PC-3 (cell line): ENCODE measurements at regions not wholly inside any gene's neighbourhood (a gene's known extent, or its start where the extent isn't known, plus 50 kb on each side); places are given as distances from the start of the nearest gene placed in this dataset.

Experiments used
- ATAC-seq: fragments of 200-7000 bp; cut with Tn5 transposase; 2 replicates; pipeline ENCODE4 v1.9.1; 2020; ENCODE audit warnings: mild to moderate bottlenecking, moderate library complexity
- BruUV-seq: library from RNA; stranded (reverse); fragments of 400-500 nt; replicated peaks from 2 replicates; lab custom pipeline; 2021; lab: Mats Ljungman, UMichigan
- CTCF ChIA-PET: fragments of 300-600 bp; sonication (Branson Sonifier 250); formaldehyde crosslinking; loops from one replicate; lab custom pipeline; 2022; ENCODE audit warnings: antibody characterized with exemption; lab: Charles Lee
- POLR2A ChIA-PET: fragments of 300-600 bp; sonication (Branson Sonifier 250); formaldehyde crosslinking; loops from one replicate; lab custom pipeline; 2022; ENCODE audit warnings: antibody characterized with exemption; ENCODE audit not compliant: unreplicated experiment; lab: Charles Lee
- DNase-seq: peaks from one replicate; pipeline ENCODE4 v3.0.0-alpha.2; 2015
- H2AFZ ChIP-seq: fragments of 300-600 bp; sonication (generic); 2 replicates; pipeline ENCODE4 v1.6.0; 2016; ENCODE audit warnings: antibody characterized with exemption, low read length
- H3F3A ChIP-seq: fragments of 300-600 bp; sonication (generic); one replicate; pipeline ENCODE4 v1.6.0; 2017; ENCODE audit warnings: antibody characterized with exemption, low read length, control low read depth, mild to moderate bottlenecking; ENCODE audit not compliant: unreplicated experiment
- H3K27ac ChIP-seq: fragments of 300-600 bp; sonication (generic); 2 replicates; pipeline ENCODE4 v1.5.1; 2016; ENCODE audit warnings: mild to moderate bottlenecking, low read length
- H3K27me3 ChIP-seq: fragments of 300-600 bp; sonication (generic); 2 replicates; pipeline ENCODE4 v1.6.1; 2016; ENCODE audit warnings: low read length, mixed read lengths
- H3K36me3 ChIP-seq: fragments of 300-600 bp; sonication (generic); 2 replicates; pipeline ENCODE4 v1.6.1; 2016; ENCODE audit warnings: low read depth, mixed run types, low read length, mixed read lengths
- H3K4me1 ChIP-seq: fragments of 300-600 bp; sonication (generic); 2 replicates; pipeline ENCODE4 v1.5.1; 2016; ENCODE audit warnings: low read length; ENCODE audit not compliant: insufficient read depth
- H3K4me2 ChIP-seq: fragments of 300-600 bp; sonication (generic); 2 replicates; pipeline ENCODE4 v1.6.0; 2016; ENCODE audit warnings: low read length
- H3K4me3 ChIP-seq: fragments of 300-600 bp; sonication (generic); 2 replicates; pipeline ENCODE4 v1.5.1; 2016; ENCODE audit warnings: mild to moderate bottlenecking, low read length, mixed read lengths
- H3K79me2 ChIP-seq: fragments of 300-600 bp; sonication (generic); 2 replicates; pipeline ENCODE4 v1.6.1; 2017; ENCODE audit warnings: low read length, mixed read lengths
- H3K9ac ChIP-seq: fragments of 300-600 bp; sonication (generic); 2 replicates; pipeline ENCODE4 v1.6.0; 2016; ENCODE audit warnings: mild to moderate bottlenecking, low read length
- H3K9me2 ChIP-seq: fragments of 300-600 bp; sonication (generic); replicated peaks from 2 replicates; pipeline ENCODE4 v1.6.1; 2016; ENCODE audit warnings: mixed run types, low read length, mixed read lengths
- H3K9me3 ChIP-seq: fragments of 300-600 bp; sonication (generic); 2 replicates; pipeline ENCODE4 v1.6.1; 2016; ENCODE audit warnings: low read length, mixed read lengths
- H4K20me1 ChIP-seq: fragments of 300-600 bp; sonication (generic); 2 replicates; pipeline ENCODE4 v1.6.1; 2016; ENCODE audit warnings: low read length, mixed read lengths
- CTCF ChIP-seq: fragments of 300-600 bp; sonication (generic); conservative IDR thresholded peaks from 2 replicates; pipeline ENCODE4 v1.5.1; 2017; ENCODE audit warnings: antibody characterized with exemption, low read depth, mild to moderate bottlenecking, low read length
- EZH2 ChIP-seq: fragments of 300-600 bp; sonication (generic); IDR thresholded peaks from one replicate; pipeline ENCODE4 v1.6.1; 2017; ENCODE audit warnings: antibody characterized with exemption, mild to moderate bottlenecking, low read length; ENCODE audit not compliant: unreplicated experiment
- EZH2phosphoT487 ChIP-seq: fragments of 300-600 bp; sonication (generic); IDR thresholded peaks from 2 replicates; pipeline ENCODE4 v1.6.1; 2018; ENCODE audit warnings: mild to moderate bottlenecking, antibody characterized with exemption, low read length, borderline replicate concordance
- intact Hi-C: fragments of 100-400 bp; cut with micrococcal nuclease; formaldehyde crosslinking; loops from 2 replicates; pipeline ENCODE4 v1.9.0; 2023

- Histone ChIP-seq H3F3A (no peaks in the 10 kb centered on the region), H3K4me2 (no peak overlapping the region), H3K79me2 (no peaks in the 10 kb centered on the region), H2AFZ (no peak overlapping the region), H3K27me3 (no peaks in the 10 kb centered on the region), H3K9me3 (no peaks in the 10 kb centered on the region), H3K9ac (no peak overlapping the region), H3K27ac (no peak overlapping the region), H3K4me1 (no peaks in the 10 kb centered on the region), H3K36me3 (no peaks in the 10 kb centered on the region), H4K20me1 (no peaks in the 10 kb centered on the region), H3K4me3 (no peak overlapping the region), H3K9me2 (no peaks in the 10 kb centered on the region)
- ChIA-PET POLR2A (no interaction called here), CTCF (no interaction called here)
- ATAC-seq (no peak), DNase-seq (no peak)
- TF ChIP-seq EZH2, result no peak
- no peak for TF ChIP-seq CTCF
- TF ChIP-seq EZH2phosphoT487, result no peak
- intact Hi-C loops, result no loop called here
- BruUV-seq, result no TSS peak
Observed at GRCh38 chr6:25165177-25165576, 114.0 kb upstream of the CARMIL1 start.

- ChIA-PET POLR2A (no interaction called here), CTCF (no interaction called here)
- TF ChIP-seq EZH2phosphoT487 (no peak), CTCF (no peak), EZH2 (no peak)
- H3K9me2 ChIP-seq, result no peaks in the 10 kb centered on the region
- H3K4me3 ChIP-seq, result no peak overlapping the region
- H3K4me2 ChIP-seq, result no peak overlapping the region
- no peaks in the 10 kb centered on the region for H3K36me3 ChIP-seq
- DNase-seq (no peak), ATAC-seq (no peak)
- no TSS peak for BruUV-seq
- no peaks in the 10 kb centered on the region for H4K20me1 ChIP-seq
- H3F3A ChIP-seq, result no peaks in the 10 kb centered on the region
- intact Hi-C loops, result no loop called here
- no peak overlapping the region for H2AFZ ChIP-seq
- H3K27me3 ChIP-seq, result no peaks in the 10 kb centered on the region
- H3K9ac ChIP-seq, result no peak overlapping the region
- H3K4me1 ChIP-seq, result no peaks in the 10 kb centered on the region
- no peaks in the 10 kb centered on the region for H3K79me2 ChIP-seq
- no peak overlapping the region for H3K27ac ChIP-seq
- no peaks in the 10 kb centered on the region for H3K9me3 ChIP-seq
Observed at GRCh38 chr6:25165800-25166199, 113.4 kb upstream of the CARMIL1 start.

- POLR2A ChIA-PET, result no interaction called here
- Histone ChIP-seq H3K27ac (no peak overlapping the region), H3K4me1 (0 out of 2 replicates have a peak, but pooled peaks cover 10% of the 10 kb centered on the region), H3K4me2 (no peak overlapping the region), H3K27me3 (no peaks in the 10 kb centered on the region), H3K9ac (no peak overlapping the region), H3K4me3 (no peak overlapping the region), H2AFZ (no peak overlapping the region), H3K79me2 (no peaks in the 10 kb centered on the region), H3K36me3 (no peaks in the 10 kb centered on the region), H3K9me3 (no peaks in the 10 kb centered on the region), H3F3A (no peaks in the 10 kb centered on the region), H3K9me2 (no peaks in the 10 kb centered on the region), H4K20me1 (no peaks in the 10 kb centered on the region)
- CTCF ChIA-PET, result no interaction called here
- DNase-seq, result no peak
- ATAC-seq, result no peak
- BruUV-seq, result no TSS peak
- no peak for TF ChIP-seq CTCF
- TF ChIP-seq EZH2, result no peak
- no peak for TF ChIP-seq EZH2phosphoT487
- intact Hi-C loops, result no loop called here
Observed at GRCh38 chr6:25166955-25167748, 112.0 kb upstream of the CARMIL1 start.
